K562 (cell line): ENCODE measurements at regions not wholly inside any gene's neighbourhood (a gene's known extent, or its start where the extent isn't known, plus 50 kb on each side); places are given as distances from the start of the nearest gene placed in this dataset.

Source experiments
- ATAC-seq: fragments of 200-7000 bp; cut with Tn5 transposase; 3 replicates; pipeline ENCODE4 v1.9.1; 2020; ENCODE audit warnings: moderate library complexity
- BruUV-seq: library from RNA; stranded (reverse); fragments of 400-500 nt; replicated peaks from 2 replicates; lab custom pipeline; 2021; lab: Mats Ljungman, UMichigan
- CTCF ChIA-PET: fragments of 300-600 bp; formaldehyde crosslinking; extraction: SDS; loops from one replicate; lab custom pipeline; 2021; ENCODE audit warnings: low intra/inter-chr PET ratio; lab: Yijun Ruan, JAX
- POLR2A ChIA-PET: fragments of 300-600, 350-650 bp; sonication (Branson Sonifier 250); formaldehyde crosslinking; extraction: SDS; loops from one replicate; lab custom pipeline; 2021; ENCODE audit warnings: antibody characterized with exemption, inconsistent platforms; lab: Yijun Ruan, JAX
- DNase-seq, 4 experiments: peaks; one replicate each; pipeline versions ENCODE4 v3.0.0 to v3.0.0-alpha.2; 2011 to 2018; ENCODE audit warnings: low spot score in 3 of 4, mixed read lengths in 3 of 4; ENCODE audit errors: extremely low read depth in 1 of 4
- FAIRE-seq: peaks from 2 replicates; lab custom pipeline; 2011; peaks lifted over from hg19 to GRCh38; lab: Jason Lieb, UNC
- H2AFZ ChIP-seq: 2 replicates; pipeline ENCODE4 v1.6.0; 2011; ENCODE audit warnings: low read depth, low read length, control low read depth, inconsistent platforms
- H3K27ac ChIP-seq: fragments of 200-600 bp; 3 replicates; pipeline ENCODE4 v1.8.0; 2011; ENCODE audit warnings: low read depth, mild to moderate bottlenecking, control low read depth, inconsistent platforms, low read length, moderate library complexity, mixed read lengths; ENCODE audit errors: extremely low read depth
- H3K27me3 ChIP-seq, 2 experiments: fragments of 300-600 bp in 1 of 2; 2 replicates in 1 of 2; 3 replicates in 1 of 2; pipeline versions ENCODE4 v1.6.0 to v1.8.0; 2011; ENCODE audit warnings: inconsistent platforms in 2 of 2, low read length in 2 of 2, mild to moderate bottlenecking in 1 of 2, mixed read lengths in 1 of 2, moderate library complexity in 1 of 2; ENCODE audit not compliant: control insufficient read depth in 2 of 2, insufficient read depth in 2 of 2
- H3K36me3 ChIP-seq: fragments of 300-600 bp; 3 replicates; pipeline ENCODE4 v1.8.0; 2011; ENCODE audit warnings: mild to moderate bottlenecking, low read length, inconsistent platforms; ENCODE audit not compliant: control insufficient read depth, insufficient read depth
- H3K4me1 ChIP-seq, 2 experiments: fragments of 200-600 bp in 1 of 2; replicated peaks in 1 of 2; 2 replicates in 1 of 2; 3 replicates in 1 of 2; pipeline versions ENCODE4 v1.5.1 to v1.8.0; 2011; ENCODE audit warnings: inconsistent platforms in 2 of 2, low read length in 2 of 2, mild to moderate bottlenecking in 1 of 2, mixed read lengths in 1 of 2, moderate library complexity in 1 of 2; ENCODE audit not compliant: control insufficient read depth in 2 of 2, insufficient read depth in 2 of 2
- H3K4me2 ChIP-seq: 2 replicates; pipeline ENCODE4 v1.6.1; 2011; ENCODE audit warnings: low read length, control low read depth, inconsistent platforms, mixed read lengths; ENCODE audit not compliant: insufficient read depth
- H3K4me3 ChIP-seq: fragments of 200-600 bp; sonication (generic), shearing (Covaris generic); 2 replicates; pipeline ENCODE4 v1.5.1; 2016; ENCODE audit warnings: control low read depth, inconsistent platforms
- H3K79me2 ChIP-seq: fragments of 200-600 bp; 3 replicates; pipeline ENCODE4 v1.8.0; 2011; ENCODE audit warnings: low read length, inconsistent platforms; ENCODE audit not compliant: control insufficient read depth, insufficient read depth
- H3K9ac ChIP-seq, 2 experiments: 2 replicates each; pipeline versions ENCODE4 v1.6.0 to v1.6.1; 2011; ENCODE audit warnings: low read depth in 2 of 2, low read length in 2 of 2, control low read depth in 1 of 2, inconsistent platforms in 1 of 2, mild to moderate bottlenecking in 1 of 2, mixed read lengths in 1 of 2; ENCODE audit not compliant: insufficient read depth in 1 of 2
- H3K9me1 ChIP-seq: one replicate; pipeline ENCODE4 v1.6.0; 2011; ENCODE audit warnings: inconsistent platforms, mild to moderate bottlenecking, low read length, moderate library complexity; ENCODE audit not compliant: control insufficient read depth, insufficient read depth
- H3K9me3 ChIP-seq: replicated peaks from 2 replicates; pipeline ENCODE4 v1.5.1; 2011; ENCODE audit warnings: low read depth, low read length, inconsistent platforms; ENCODE audit not compliant: control insufficient read depth, insufficient read depth
- H4K20me1 ChIP-seq: replicated peaks from 2 replicates; pipeline ENCODE4 v1.6.1; 2011; ENCODE audit warnings: low read length, inconsistent platforms, mixed read lengths; ENCODE audit not compliant: control insufficient read depth, insufficient read depth
- HNRNPUL1 ChIP-seq: fragments of 200-400 bp; formaldehyde crosslinking; IDR thresholded peaks from 2 replicates; pipeline ENCODE4 v1.6.1; 2017; ENCODE audit warnings: low read length
- MEF2A ChIP-seq: IDR thresholded peaks from 2 replicates; pipeline ENCODE4 v1.6.1; 2011; ENCODE audit warnings: low read depth, mild to moderate bottlenecking, low read length, moderate library complexity; ENCODE audit not compliant: control insufficient read depth
- MYNN ChIP-seq, 2 experiments: sonication (generic); formaldehyde crosslinking in 1 of 2; IDR thresholded peaks; 2 replicates each; pipeline versions ENCODE4 v1.5.0 to v1.6.1; 2016 to 2020; ENCODE audit warnings: antibody characterized with exemption in 1 of 2, missing genetic modification reagents in 1 of 2
- NONO ChIP-seq, 2 experiments: fragments of 200-400 bp in 1 of 2; fragments of 450-650 bp in 1 of 2; formaldehyde crosslinking in 1 of 2; IDR thresholded peaks; 2 replicates each; pipeline ENCODE4 v1.6.1; 2017; ENCODE audit warnings: low read depth in 2 of 2, mild to moderate bottlenecking in 2 of 2, moderate library complexity in 2 of 2, low read length in 1 of 2
- PCBP1 ChIP-seq: fragments of 200-400 bp; formaldehyde crosslinking; IDR thresholded peaks from 2 replicates; pipeline ENCODE4 v1.6.1; 2018; ENCODE audit warnings: mild to moderate bottlenecking, low read depth, low read length; ENCODE audit not compliant: poor library complexity, severe bottlenecking
- SETDB1 ChIP-seq: IDR thresholded peaks from one replicate; pipeline ENCODE4 v1.6.1; 2012; ENCODE audit warnings: low read length, control low read depth, inconsistent platforms
- SIN3A ChIP-seq, 2 experiments: fragments of 150-350 bp in 1 of 2; IDR thresholded peaks; 2 replicates each; pipeline ENCODE4 v1.6.1; 2011 to 2016; ENCODE audit warnings: borderline replicate concordance in 2 of 2, low read depth in 2 of 2, low read length in 2 of 2, mild to moderate bottlenecking in 2 of 2, moderate library complexity in 2 of 2; ENCODE audit not compliant: control insufficient read depth in 1 of 2
- STAT5B ChIP-seq: fragments of 250-450 bp; sonication (Bioruptor Pico); IDR thresholded peaks from 2 replicates; pipeline ENCODE4 v1.8.0; 2021; ENCODE audit warnings: mild to moderate bottlenecking, inconsistent platforms
- WGBS: fragments of 100-300 bp; shearing (Covaris generic); methylation state at CpG from one replicate; pipeline ENCODE4 v1.1.6; 2016; ENCODE audit warnings: low coverage, mixed read lengths; ENCODE audit not compliant: insufficient coverage; ENCODE audit errors: missing lambda C conversion rate; 5-methylcytosine and 5-hydroxymethylcytosine counted together
- in situ Hi-C: fragments of 300-500 bp; cut with MboI; formaldehyde crosslinking; loops from 4 replicates; pipeline ENCODE4 v1.15.0; 2018; ENCODE audit warnings: inconsistent platforms, mixed read lengths
- intact Hi-C: fragments of 100-400 bp; cut with micrococcal nuclease; formaldehyde crosslinking; loops from 2 replicates; pipeline ENCODE4 v1.14.2; 2022
- TF ChIP-seq, protein P1 (sequence below): fragments of 450-650 bp; IDR thresholded peaks from 2 replicates; pipeline ENCODE4 v1.6.1; 2016; ENCODE audit warnings: missing biosample characterization, missing genetic modification characterization
- TF ChIP-seq, protein P2 (sequence below), 2 experiments: fragments of 250-450 bp in 1 of 2; fragments of 450-650 bp in 1 of 2; sonication (Bioruptor Pico) in 1 of 2; IDR thresholded peaks; 2 replicates each; pipeline versions ENCODE4 v1.6.1 to v1.8.0; 2016 to 2021; ENCODE audit warnings: mild to moderate bottlenecking in 2 of 2, moderate library complexity in 2 of 2, missing compliant biosample characterization in 1 of 2, missing genetic modification characterization in 1 of 2
- TF ChIP-seq, protein P3 (sequence below): fragments of 450-650 bp; formaldehyde crosslinking; IDR thresholded peaks from 2 replicates; pipeline ENCODE4 v1.4.0; 2020; ENCODE audit warnings: mild to moderate bottlenecking, moderate library complexity
- TF ChIP-seq, protein P4 (sequence below): fragments of 250-450 bp; sonication (Bioruptor Pico); IDR thresholded peaks from 2 replicates; pipeline ENCODE4 v1.8.0; 2022; ENCODE audit warnings: moderate library complexity, mild to moderate bottlenecking, inconsistent platforms
- TF ChIP-seq, protein P5 (sequence below): fragments of 450-650 bp; IDR thresholded peaks from 2 replicates; pipeline ENCODE4 v1.6.1; 2016; ENCODE audit warnings: mild to moderate bottlenecking

DNA sequence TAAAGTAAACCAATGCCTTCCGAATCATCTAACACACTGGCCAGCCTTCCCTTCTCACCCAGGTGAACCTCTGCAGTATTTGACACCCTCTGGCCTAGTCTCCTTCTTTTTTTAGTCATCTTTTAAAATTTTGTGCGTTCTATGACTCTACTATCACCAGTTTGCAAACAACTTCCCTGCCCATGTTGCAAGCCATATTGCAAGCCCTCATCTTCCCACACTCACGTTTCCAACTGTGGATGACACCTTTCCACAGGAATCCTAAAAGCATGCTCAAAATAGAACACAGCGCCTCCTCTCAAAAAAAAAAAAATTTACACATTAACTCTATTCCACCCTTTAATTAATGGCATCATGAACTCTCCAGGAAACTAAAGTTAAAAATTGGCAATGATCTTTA is 440.1 kb downstream of the EFNB2 start:
- POLR2A ChIA-PET = no interaction called here
- DNase-seq = no peak
- Histone ChIP-seq H3K9me3 (no peaks in the 10 kb centered on the region), H2AFZ (no peak overlapping the region), H3K9ac (no peak overlapping the region), H3K27me3 (no peaks in the 10 kb centered on the region), H3K79me2 (no peaks in the 10 kb centered on the region), H3K27ac (no peak overlapping the region), H4K20me1 (no peaks in the 10 kb centered on the region), H3K9me1 (no peaks in the 10 kb centered on the region), H3K4me3 (no peak overlapping the region), H3K36me3 (no peaks in the 10 kb centered on the region), H3K4me2 (no peak overlapping the region), H3K4me1 (no peaks in the 10 kb centered on the region)
- 0% methylated on average over 4 of the region's 4 CpGs for WGBS
- no TSS peak for BruUV-seq
- CTCF ChIA-PET = no interaction called here
- TF ChIP-seq, protein P1, sequence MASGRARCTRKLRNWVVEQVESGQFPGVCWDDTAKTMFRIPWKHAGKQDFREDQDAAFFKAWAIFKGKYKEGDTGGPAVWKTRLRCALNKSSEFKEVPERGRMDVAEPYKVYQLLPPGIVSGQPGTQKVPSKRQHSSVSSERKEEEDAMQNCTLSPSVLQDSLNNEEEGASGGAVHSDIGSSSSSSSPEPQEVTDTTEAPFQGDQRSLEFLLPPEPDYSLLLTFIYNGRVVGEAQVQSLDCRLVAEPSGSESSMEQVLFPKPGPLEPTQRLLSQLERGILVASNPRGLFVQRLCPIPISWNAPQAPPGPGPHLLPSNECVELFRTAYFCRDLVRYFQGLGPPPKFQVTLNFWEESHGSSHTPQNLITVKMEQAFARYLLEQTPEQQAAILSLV (tag) = no peak
- no peak for TF ChIP-seq MEF2A
- no peak for TF ChIP-seq MYNN (IDR thresholded peaks at IDR 0.05)
- no peak for TF ChIP-seq MYNN (CRISPR knock-in tag; IDR thresholded peaks at IDR 0.05)
- TF ChIP-seq, protein P2, sequence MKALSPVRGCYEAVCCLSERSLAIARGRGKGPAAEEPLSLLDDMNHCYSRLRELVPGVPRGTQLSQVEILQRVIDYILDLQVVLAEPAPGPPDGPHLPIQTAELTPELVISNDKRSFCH (CRISPR knock-in tag; IDR thresholded peaks at IDR 0.05) = no peak
- TF ChIP-seq, protein P2 (tag; IDR thresholded peaks at IDR 0.05) = no peak
- TF ChIP-seq HNRNPUL1 = no peak
- no peak for TF ChIP-seq SIN3A (IDR thresholded peaks at IDR 0.05; ENCODE audit: borderline replicate concordance in 2 of 2, control insufficient read depth in 1 of 2, low read depth in 2 of 2, low read length in 2 of 2)
- TF ChIP-seq SETDB1 = no peak
- TF ChIP-seq, protein P3, sequence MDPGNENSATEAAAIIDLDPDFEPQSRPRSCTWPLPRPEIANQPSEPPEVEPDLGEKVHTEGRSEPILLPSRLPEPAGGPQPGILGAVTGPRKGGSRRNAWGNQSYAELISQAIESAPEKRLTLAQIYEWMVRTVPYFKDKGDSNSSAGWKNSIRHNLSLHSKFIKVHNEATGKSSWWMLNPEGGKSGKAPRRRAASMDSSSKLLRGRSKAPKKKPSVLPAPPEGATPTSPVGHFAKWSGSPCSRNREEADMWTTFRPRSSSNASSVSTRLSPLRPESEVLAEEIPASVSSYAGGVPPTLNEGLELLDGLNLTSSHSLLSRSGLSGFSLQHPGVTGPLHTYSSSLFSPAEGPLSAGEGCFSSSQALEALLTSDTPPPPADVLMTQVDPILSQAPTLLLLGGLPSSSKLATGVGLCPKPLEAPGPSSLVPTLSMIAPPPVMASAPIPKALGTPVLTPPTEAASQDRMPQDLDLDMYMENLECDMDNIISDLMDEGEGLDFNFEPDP = no peak
- no peak for TF ChIP-seq STAT5B (CRISPR knock-in tag)
- no peak for TF ChIP-seq PCBP1
- TF ChIP-seq, protein P4, sequence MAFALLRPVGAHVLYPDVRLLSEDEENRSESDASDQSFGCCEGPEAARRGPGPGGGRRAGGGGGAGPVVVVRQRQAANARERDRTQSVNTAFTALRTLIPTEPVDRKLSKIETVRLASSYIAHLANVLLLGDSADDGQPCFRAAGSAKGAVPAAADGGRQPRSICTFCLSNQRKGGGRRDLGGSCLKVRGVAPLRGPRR = no peak
- TF ChIP-seq, protein P5, sequence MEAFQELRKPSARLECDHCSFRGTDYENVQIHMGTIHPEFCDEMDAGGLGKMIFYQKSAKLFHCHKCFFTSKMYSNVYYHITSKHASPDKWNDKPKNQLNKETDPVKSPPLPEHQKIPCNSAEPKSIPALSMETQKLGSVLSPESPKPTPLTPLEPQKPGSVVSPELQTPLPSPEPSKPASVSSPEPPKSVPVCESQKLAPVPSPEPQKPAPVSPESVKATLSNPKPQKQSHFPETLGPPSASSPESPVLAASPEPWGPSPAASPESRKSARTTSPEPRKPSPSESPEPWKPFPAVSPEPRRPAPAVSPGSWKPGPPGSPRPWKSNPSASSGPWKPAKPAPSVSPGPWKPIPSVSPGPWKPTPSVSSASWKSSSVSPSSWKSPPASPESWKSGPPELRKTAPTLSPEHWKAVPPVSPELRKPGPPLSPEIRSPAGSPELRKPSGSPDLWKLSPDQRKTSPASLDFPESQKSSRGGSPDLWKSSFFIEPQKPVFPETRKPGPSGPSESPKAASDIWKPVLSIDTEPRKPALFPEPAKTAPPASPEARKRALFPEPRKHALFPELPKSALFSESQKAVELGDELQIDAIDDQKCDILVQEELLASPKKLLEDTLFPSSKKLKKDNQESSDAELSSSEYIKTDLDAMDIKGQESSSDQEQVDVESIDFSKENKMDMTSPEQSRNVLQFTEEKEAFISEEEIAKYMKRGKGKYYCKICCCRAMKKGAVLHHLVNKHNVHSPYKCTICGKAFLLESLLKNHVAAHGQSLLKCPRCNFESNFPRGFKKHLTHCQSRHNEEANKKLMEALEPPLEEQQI = no peak
- TF ChIP-seq NONO (IDR thresholded peaks at IDR 0.05; ENCODE audit: low read depth in 2 of 2, low read length in 1 of 2) = no peak
- intact Hi-C loops = no loop called here
- FAIRE-seq = no peak
- ATAC-seq = no peak
- in situ Hi-C loops = no loop called here
